HG03460 (cell line): ENCODE measurements at regions not wholly inside any gene's neighbourhood (a gene's known extent, or its start where the extent isn't known, plus 50 kb on each side); places are given as distances from the start of the nearest gene placed in this dataset.

ENCODE experiments used
- ATAC-seq: cut with Tn5 transposase; IDR thresholded peaks from one replicate; pipeline ENCODE4 v1.9.1; 2021; ENCODE audit not compliant: unreplicated experiment

DNA sequence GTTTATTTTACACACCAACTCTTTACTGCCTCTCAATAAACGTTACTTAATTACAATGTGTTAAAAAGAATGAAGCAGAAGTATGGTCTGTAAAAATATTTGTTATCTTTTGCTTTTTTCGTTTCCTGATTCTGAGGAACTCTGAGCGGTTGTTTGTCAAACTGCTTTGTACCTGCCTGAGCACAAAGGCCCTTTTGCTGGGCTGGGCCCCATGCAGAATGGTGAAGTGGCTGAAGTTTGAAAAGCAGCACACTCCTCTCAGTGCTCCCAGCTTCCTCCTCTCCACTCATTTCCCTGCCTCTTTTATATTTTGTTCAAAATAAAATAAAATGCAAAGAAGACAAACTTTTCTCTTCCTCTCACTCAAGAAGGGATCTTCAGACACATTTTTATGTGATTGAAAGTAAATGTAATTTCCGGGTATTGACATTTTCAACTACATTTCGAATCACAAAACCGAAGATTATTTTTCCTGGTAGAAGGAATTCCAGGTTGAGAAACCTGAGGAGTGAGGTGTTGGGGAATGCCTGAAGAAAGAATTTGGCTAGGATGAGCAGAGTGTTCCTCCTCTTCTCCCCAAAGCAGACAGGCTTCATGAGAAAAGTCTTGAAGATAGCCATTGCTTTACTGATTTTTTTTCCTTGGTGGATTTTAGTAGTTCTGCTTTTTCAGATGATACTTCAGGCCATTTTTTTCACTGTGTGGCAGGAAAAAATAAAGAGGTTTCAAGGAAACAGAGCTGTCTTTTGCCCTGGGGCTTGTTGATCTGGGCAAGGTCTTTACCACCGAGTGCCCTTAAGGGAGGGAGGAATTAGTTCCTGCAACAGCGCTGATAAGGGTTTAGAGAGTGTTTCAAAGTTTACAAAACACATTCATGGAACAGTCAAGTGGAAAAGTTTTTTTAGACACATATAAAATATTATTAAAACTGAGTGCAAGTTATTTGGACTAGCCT is 229.8 kb downstream of the NFKBIZ start:
- no peak for ATAC-seq

DNA sequence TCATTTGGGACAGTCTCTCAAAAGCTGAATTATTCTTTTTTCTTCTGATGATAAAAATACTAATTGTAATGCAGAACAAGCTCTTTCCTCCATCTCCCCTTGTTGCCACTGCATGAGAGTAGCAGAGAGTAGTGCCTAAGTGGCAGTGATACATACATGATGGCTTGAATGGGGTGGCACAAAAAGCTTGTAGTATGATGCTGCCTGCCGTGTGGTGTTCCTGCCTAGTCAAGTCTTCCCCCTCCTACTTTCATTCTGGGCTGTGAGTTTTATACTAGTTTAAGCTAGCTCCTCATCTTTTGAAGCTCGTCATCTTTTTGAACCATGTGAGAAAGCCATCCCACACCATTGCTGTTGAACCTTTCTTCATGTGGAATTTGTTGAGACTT is 230.5 kb downstream of the NFKBIZ start:
- ATAC-seq: no peak

DNA sequence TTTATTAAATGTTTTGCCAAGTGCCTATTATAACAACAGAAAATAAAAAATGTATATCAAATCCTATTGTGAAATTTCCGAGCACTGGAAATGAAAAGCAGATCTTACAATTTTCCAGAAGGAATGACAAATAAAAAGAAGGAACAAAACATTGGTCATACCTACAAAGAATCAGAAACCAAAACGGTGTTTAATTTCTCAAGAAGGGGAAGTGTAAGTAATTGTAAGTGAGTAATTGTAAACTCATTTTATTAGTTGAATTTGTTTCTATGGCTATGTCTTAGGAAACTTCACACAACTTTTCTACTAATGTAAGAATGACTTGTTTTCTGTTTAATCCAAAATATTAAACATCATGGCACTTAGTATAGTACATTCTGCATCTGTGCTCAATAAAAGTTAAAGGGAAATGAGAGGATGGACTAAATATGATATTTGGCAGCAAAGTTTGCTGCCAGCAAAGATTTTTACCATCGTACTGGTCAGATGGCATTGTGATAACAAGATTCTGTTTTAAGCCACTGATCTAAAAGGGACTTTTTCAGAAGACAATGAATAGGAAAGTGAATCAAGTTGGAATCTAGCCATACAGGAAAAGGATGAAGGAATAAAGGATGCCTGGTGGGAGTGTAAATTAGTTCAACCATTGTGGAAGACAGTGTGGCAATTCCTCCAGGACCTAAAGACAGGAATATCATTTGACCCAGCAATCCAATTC is 232.4 kb downstream of the NFKBIZ start:
- ATAC-seq: no peak

DNA sequence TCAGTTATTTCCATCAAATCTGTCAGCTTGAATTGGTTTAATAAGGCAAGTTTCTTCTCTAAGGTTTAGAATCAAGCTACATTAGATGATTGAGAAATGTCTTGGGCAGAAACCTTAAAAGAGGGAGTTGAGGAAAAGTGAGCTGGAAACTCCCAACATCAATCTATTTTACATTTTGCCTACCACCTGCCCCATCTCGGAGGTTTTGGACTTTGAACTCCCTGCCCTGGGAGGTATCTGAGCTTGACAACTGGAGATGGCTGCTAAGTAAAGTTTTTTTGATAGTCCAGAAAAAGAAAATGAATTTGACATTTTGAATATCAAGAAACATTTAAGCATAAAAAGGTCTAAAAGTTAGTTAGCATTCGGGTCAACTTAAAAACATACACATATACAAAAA is 234.2 kb downstream of the NFKBIZ start:
- no peak for ATAC-seq

DNA sequence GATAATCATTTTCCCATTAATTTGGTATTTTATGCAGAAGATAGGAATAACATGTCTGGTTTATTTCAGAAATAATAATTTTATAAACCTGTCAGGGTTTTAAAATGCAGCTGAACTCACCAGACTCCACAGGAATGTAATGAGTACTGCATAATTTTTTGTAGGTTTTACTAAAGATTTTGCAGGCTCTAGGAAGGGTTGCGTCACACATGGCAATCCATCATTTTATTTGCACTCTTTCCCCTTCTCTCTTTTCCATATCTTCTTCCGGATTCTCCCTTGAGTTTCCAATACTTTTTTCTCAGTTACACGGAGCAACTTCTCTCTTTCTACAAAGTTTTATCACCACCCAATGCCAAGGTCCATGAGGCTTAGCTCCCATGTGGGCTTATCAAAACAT is 234.7 kb downstream of the NFKBIZ start:
- no peak for ATAC-seq

DNA sequence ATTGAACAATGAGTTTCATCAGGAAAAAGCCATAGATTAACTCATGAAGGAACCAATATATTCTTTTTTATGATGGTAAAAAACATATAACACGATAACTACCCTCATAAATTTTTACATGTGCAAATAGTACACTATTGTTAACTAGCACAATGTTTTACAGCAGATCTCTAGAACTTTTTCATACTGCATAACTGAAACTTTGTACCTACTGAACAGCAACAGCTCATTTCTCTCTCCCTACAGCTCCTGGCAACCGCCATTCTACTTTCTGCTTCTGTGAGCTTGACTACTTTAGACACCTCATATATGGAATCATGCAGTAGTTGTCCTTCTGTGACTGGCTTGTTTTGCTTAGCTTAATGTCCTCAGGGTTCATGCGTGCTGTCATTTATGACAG is 235.4 kb downstream of the NFKBIZ start:
- no peak for ATAC-seq

DNA sequence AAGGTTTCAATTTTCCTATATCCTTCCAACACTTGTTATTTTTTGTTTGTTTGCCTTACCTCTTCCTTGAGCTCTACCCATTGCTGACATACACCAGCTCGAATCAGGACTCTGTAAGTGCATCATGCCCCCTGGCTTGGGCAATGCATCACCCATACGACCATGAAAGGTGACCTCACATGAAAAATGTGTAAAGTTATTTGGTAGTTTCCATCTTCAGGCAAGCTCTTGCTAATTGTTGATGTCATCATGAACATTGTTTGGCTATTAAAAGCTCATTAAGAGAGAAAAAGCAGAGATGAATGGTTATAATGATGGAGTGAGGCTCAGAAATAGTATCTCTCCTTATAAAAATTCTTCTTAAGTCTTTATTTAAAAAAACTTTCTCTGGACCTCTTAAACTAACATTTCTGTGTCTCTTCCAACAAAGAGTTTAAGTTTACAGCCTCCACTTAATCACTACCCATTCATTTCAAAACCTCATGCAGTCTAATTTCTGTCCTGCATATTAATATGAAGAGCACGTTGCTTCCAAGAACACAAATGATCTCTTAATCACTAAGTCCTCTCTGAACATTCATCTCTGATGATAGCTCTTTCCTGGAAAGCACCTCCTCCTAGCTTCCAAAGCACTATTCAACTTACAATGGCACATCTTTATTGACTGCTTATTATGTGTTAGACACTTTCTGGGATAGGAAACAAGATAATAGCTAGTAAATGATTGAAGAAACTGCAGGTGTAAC is 236.3 kb downstream of the NFKBIZ start:
- no peak for ATAC-seq

DNA sequence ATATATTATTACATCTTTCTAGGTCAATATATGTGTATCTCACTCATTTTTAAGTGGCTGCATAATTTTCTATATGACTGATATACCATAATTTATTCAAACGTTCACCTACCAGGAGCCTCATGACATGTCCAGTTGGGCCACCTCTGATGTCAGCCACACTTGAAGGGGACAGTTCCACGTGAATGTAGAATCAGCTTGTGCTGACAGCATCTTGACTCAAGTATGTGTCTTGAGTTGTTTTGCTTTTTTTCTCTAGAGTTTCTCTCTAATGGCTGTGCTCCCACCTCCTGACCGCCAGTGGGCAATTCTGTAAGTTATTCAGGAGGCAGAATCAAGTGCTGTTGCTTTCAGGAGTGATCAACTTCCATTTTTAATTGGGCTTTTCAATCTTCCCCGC is 237.9 kb downstream of the NFKBIZ start:
- no peak for ATAC-seq

DNA sequence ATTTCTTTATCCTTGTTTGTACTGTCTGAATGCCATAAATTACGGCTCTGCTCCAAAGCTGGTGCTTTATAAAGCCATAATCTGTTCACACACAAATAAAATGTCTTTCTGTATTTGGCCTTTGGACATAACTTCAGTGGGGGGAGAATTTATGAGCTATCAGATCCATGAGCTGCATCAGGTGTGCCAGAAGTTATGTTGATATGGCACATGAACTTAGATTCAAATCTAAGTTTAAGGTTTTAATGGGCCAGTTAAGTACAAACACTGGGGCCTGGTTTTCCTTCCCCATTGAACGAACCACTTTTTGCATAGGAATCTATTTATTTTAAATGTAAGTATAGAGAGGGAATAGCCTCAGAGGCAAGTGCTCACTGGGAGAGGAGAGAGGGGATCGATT is 239.9 kb downstream of the NFKBIZ start:
- ATAC-seq: no peak

DNA sequence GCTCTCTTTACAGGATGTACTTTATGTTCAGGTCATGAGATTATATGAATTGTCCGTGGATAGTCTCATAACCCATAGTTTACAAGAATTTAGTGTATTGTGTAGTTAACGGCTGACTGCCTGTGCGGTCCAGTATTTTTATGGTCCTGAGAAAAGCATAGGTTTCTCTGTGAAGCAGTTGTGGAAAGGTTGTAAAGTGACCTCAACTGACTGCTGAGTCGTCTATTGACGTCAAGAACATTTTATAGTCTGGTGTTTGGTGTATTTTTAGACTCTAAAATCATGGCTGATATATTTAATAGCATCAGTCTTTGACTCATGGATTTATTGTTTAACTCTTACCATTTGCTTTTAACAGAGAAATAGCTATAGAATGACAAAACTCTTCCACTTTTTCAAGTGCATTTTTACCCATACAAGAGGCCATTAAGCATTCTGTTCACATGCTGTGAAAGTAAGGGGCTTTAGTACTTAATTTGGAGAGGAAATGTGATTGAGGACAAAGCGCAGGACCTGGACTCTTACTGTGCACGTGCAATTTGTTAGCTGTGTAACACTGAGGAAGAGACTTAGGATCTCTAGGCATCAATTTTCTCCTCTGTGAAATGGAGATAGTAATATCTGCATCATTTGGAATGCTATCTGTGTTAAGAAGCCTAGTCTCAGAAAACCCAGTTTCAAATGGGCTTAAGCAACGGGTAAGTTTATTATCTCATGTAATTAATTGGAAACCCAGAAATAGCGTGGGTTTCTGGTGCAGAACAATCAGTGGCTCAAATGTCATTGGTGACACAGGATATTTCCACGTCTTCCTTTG is 240.8 kb downstream of the NFKBIZ start:
- no peak for ATAC-seq

DNA sequence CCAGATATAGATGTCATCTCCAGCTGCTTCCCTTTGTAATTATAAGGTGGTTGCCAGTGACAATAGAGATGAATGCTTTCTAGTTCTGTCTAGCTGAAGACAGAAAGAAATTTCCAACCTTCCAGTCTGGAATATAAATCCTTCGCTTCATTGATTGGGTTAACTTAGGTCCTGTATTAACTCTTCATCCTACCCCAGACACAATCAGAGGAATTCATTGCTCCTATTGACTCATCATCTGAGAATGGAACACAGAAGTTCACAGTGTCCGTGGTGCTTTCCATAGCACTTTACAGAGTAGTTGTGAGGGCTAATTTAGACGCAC is 241.4 kb downstream of the NFKBIZ start:
- ATAC-seq: no peak

DNA sequence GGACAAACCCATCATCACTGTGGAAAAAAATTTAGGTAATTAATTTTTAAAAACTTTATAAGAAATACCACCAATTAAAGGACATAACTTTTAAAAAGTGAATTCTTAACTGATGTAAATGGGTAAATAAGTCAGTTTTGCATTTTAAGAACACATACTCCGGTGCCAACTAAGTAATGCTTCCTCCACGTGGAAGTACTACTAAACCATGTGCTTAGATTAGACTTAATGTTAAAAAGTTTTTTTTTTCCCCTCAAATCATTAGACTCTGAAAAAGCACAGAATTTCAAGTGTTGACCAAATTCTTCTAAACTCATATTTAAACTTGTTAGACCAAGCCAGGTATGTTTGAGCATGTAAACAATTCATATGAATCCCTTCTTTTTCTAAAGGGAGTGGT is 242.0 kb downstream of the NFKBIZ start:
- ATAC-seq: no peak

DNA sequence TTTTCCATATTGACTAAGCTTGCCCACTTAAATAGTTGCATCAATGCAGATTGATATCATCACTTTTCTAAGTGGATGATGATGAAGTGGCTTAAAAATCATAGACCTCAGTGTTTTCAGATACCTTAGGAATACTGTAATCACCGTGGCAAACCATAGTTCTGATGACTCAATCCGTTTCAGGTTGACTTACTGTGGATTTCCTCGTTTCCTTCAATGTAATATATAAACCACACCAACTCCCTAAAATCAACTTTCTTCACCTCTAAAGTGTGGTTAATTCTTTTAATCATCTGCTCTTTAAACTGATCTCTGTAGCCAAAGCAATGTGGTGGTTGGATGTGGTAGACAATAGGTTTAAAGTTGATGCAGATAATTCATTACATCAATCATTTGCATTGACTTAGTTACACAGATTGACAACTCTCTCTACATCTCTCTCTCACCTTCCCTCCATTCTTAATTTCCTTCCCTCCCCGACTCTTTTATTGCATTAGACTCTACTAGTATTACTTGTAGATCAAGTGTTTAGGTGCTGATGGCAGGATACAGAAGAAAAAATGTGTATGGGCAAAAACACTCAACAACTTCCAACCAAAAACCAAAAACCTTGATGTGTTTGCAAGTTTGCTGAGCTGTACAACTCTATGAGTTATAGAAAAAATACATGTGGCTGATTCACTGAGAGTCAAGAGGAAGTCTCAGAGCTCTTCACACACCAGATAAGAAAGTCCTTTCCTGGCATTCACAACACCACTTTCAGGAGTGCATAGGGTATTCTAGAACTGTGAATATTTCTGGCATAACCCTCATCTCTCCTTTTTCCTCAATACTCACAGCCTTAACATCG is 243.5 kb downstream of the NFKBIZ start:
- ATAC-seq: no peak

DNA sequence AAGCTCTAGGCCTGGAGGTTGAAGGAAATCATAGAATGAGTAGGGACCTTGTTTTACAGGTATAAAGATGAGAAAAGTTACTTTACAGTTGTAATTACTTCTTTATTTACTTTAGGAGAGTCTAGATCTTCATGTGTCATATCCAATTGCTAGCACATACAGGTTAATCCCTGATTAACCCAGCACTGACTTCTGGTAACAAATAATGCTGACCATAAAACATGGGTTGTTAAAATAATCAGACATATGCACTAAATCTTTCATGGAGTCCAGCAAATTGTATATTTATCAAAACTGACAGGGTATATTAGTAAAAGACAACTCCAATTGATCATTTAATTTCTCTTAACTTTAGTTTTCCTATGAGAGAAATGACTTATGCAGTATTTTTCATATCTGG is 245.2 kb downstream of the NFKBIZ start:
- no peak for ATAC-seq

DNA sequence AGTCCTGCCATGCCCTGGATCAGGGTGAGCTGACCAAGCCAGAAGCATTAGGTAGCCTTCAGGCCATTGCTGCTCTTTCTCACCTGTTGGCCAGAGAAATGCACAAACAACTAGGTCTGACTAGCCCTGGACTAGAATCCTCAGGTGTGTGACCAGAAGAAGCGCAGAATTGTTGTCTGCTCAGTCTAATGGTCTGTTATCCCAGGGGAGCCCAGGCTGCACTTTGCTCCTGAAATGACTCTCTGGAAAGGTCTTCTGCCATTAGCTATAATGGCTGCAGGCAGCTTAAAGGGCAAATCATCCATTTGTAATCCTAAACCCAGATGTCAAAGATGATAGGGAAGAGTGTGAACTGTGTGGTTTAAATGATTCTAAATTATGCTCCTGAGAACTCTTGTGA is 246.1 kb downstream of the NFKBIZ start:
- no peak for ATAC-seq

DNA sequence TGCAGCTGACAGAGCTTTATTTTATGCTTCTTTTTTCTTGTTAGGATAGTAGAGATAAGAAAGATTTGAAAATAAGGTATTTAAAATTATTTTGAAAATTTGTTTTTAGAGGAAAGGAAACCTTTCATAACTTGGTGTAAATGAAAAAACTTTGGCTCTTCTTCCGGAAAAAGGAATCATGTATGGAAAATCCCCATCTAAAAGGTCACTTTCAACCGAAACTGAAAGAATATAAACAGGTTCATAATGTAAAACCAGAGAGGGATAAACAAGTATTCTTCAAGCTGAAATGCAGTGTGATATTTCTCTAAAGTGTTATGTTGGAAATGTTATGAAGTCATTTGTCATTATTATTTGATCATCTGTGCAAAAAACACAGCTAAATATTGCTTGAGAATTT is 246.8 kb downstream of the NFKBIZ start:
- ATAC-seq: no peak

DNA sequence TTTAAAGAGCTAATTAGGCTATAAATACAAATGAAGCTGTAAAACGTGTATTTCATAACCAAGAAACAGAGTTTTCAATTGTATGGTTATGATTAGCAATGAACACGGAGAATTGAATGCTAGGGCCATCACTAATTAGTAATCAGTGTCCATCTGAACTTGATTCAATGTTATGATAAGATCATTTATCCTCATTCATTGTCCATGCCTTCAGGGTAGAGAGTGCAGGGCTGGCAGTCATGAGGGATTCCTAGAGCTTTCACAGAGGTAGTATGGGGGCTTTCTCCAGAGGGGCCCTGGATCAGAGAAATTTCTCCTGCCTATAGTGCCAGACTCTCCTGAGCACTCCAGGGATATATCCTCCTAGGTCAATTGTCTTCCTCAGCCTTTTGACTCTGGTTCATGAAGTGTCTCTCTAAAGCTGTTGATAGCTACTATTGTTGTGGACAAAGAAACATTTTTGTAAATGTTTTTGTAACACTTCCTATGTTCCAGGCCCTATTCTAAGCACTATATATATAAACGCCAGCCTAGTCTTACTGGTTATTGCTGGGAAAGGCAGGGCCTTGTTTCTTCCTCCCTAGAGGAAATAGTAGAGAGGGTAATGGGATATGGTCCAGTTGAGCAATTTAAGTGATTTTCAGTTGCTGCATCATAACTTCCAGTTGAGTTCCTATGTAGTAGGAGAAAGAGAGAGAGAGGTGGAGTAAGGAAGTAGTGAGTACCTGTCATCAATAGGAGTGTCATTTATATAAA is 249.0 kb downstream of the NFKBIZ start:
- ATAC-seq: no peak

DNA sequence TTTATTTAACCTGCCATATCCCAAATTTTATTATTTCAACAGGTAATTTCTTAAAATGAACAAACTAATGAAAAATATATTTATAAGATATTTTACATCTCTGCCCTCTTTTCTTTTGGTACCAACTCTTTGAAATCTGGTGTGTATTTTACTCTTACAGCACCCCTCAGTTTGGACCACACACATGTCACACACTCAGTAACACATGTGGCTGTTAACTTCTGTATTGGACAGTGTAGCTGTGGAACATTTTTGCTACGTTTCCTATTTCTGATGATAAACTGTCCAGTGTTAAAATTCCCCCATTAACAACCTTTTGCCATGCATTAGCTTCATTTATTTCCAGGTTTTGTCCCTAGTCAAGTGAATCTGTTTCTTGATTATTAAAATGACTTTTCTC is 250.6 kb downstream of the NFKBIZ start:
- no peak for ATAC-seq

DNA sequence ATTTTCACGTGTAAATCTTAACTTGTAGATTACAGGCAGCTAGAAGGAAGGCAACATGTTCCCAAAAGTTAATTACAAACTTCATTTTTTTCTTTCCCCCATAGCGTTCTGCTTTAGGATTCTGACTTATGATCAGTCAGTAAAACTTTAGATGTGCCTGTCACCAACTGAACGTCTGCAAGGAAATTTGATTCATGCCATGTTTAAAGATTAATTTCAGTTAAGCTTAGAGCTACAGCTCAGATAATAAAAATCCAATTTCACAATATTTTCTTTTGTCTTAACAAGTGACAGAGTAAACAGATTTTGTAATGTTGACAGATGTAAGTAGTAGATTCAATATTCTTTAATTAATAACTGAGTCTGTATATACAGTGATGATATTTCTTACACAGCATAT is 253.1 kb downstream of the NFKBIZ start:
- no peak for ATAC-seq
